Panc1 (cell line): ENCODE measurements at regions not wholly inside any gene's neighbourhood (a gene's known extent, or its start where the extent isn't known, plus 50 kb on each side); places are given as distances from the start of the nearest gene placed in this dataset.

Experiments
- CTCF ChIP-seq: fragments of 450-650 bp; IDR thresholded peaks from 2 replicates; pipeline ENCODE4 v1.5.1; 2017; ENCODE audit warnings: mild to moderate bottlenecking
- POLR2AphosphoS5 ChIP-seq: IDR thresholded peaks from 2 replicates; pipeline ENCODE4 v1.6.1; 2012; ENCODE audit warnings: mild to moderate bottlenecking, low read depth, low read length, moderate library complexity
- REST ChIP-seq, 2 experiments: IDR thresholded peaks; 2 replicates each; pipeline ENCODE4 v1.6.1; 2011 to 2012; ENCODE audit warnings: low read depth in 2 of 2, control low read depth in 1 of 2, low read length in 1 of 2, mild to moderate bottlenecking in 1 of 2, moderate library complexity in 1 of 2; ENCODE audit not compliant: insufficient read depth in 1 of 2
- SIN3A ChIP-seq: IDR thresholded peaks from 2 replicates; pipeline ENCODE4 v1.6.1; 2012; ENCODE audit warnings: low read depth, mild to moderate bottlenecking, low read length, moderate library complexity, borderline replicate concordance; ENCODE audit not compliant: insufficient read depth
- TCF7L2 ChIP-seq: IDR thresholded peaks from 2 replicates; pipeline ENCODE4 v1.6.1; 2011; ENCODE audit warnings: mild to moderate bottlenecking, low read depth, low read length, inconsistent platforms

GRCh38 chr4:4734425-4734824 lies 125.0 kb upstream of the MSX1 start:
- TF ChIP-seq CTCF (no peak), SIN3A (no peak), POLR2AphosphoS5 (no peak), REST (IDR thresholded peaks at IDR 0.05; ENCODE audit: insufficient read depth in 1 of 2, low read depth in 2 of 2, low read length in 1 of 2) (no peak), TCF7L2 (no peak)
